HCT116 (cell line): ENCODE measurements at regions not wholly inside any gene's neighbourhood (a gene's known extent, or its start where the extent isn't known, plus 50 kb on each side); places are given as distances from the start of the nearest gene placed in this dataset.

ENCODE experiments used
- CBX3 ChIP-seq: IDR thresholded peaks from 2 replicates; pipeline ENCODE4 v1.6.1; 2012; ENCODE audit warnings: low read depth
- ELF1 ChIP-seq: IDR thresholded peaks from 2 replicates; pipeline ENCODE4 v1.6.1; 2012; ENCODE audit warnings: low read depth, borderline replicate concordance
- EZH2 ChIP-seq: fragments of 200-600 bp; sonication (generic); IDR thresholded peaks from 2 replicates; pipeline ENCODE4 v1.6.1; 2017; ENCODE audit warnings: antibody characterized with exemption, mixed run types
- POLR2A ChIP-seq: IDR thresholded peaks from 2 replicates; pipeline ENCODE4 v1.7.0; 2011; ENCODE audit warnings: borderline replicate concordance; ENCODE audit not compliant: insufficient read depth, insufficient read length; ENCODE audit errors: extremely low read depth
- POLR2AphosphoS5 ChIP-seq: IDR thresholded peaks from 2 replicates; pipeline ENCODE4 v1.6.1; 2011; ENCODE audit warnings: mild to moderate bottlenecking, low read depth, low read length, moderate library complexity
- RAD21 ChIP-seq: IDR thresholded peaks from 2 replicates; pipeline ENCODE4 v1.6.1; 2012; ENCODE audit warnings: low read depth, mild to moderate bottlenecking
- SIN3A ChIP-seq: IDR thresholded peaks from 2 replicates; pipeline ENCODE4 v1.6.1; 2012; ENCODE audit warnings: low read depth
- SRF ChIP-seq: IDR thresholded peaks from 2 replicates; pipeline ENCODE4 v1.6.1; 2012; ENCODE audit warnings: low read depth
- TF ChIP-seq, protein P1 (sequence below), 3 experiments: fragments of 200-600 bp in 1 of 3; sonication (generic) in 1 of 3; IDR thresholded peaks in 2 of 3; conservative IDR thresholded peaks in 1 of 3; 2 replicates each; pipeline ENCODE4 v1.5.1; 2012 to 2017; ENCODE audit warnings: low read depth in 2 of 3, low read length in 2 of 3, antibody characterized with exemption in 1 of 3, borderline replicate concordance in 1 of 3, control low read depth in 1 of 3, mild to moderate bottlenecking in 1 of 3, mixed read lengths in 1 of 3, mixed run types in 1 of 3, moderate library complexity in 1 of 3; ENCODE audit not compliant: insufficient read depth in 1 of 3

DNA sequence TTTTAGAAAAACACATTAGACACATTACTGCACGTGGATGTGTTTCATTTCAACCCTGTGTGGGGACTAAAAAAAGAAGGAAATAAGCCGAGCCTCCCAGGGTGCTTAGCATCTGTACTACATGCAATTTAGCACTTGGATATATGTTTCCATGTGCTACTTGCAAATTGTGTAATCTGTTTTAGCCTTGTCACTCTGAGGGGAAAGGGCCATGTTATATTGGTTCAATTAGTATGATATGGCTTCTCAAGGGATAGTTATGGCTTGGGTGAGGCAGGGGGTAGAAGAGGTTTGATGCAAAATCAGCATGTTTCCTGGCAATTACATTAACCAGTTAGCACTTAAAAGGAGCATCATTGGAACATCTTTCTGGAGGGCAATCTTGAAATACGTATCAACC lies 353.5 kb upstream of the GOT2 start:
- TF ChIP-seq, protein P1, sequence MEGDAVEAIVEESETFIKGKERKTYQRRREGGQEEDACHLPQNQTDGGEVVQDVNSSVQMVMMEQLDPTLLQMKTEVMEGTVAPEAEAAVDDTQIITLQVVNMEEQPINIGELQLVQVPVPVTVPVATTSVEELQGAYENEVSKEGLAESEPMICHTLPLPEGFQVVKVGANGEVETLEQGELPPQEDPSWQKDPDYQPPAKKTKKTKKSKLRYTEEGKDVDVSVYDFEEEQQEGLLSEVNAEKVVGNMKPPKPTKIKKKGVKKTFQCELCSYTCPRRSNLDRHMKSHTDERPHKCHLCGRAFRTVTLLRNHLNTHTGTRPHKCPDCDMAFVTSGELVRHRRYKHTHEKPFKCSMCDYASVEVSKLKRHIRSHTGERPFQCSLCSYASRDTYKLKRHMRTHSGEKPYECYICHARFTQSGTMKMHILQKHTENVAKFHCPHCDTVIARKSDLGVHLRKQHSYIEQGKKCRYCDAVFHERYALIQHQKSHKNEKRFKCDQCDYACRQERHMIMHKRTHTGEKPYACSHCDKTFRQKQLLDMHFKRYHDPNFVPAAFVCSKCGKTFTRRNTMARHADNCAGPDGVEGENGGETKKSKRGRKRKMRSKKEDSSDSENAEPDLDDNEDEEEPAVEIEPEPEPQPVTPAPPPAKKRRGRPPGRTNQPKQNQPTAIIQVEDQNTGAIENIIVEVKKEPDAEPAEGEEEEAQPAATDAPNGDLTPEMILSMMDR (IDR thresholded peaks at IDR 0.05 in 2 of 3, conservative IDR thresholded peaks at IDR 0.05 in 1 of 3; ENCODE audit: borderline replicate concordance in 1 of 3, insufficient read depth in 1 of 3, low read depth in 2 of 3, low read length in 2 of 3), result no peak
- TF ChIP-seq POLR2AphosphoS5, result no peak
- TF ChIP-seq RAD21, result no peak
- no peak for TF ChIP-seq EZH2
- TF ChIP-seq POLR2A, result no peak
- TF ChIP-seq SRF, result no peak
- no peak for TF ChIP-seq SIN3A
- no peak for TF ChIP-seq CBX3
- no peak for TF ChIP-seq ELF1
